HG02642 (cell line): ENCODE measurements at regions not wholly inside any gene's neighbourhood (a gene's known extent, or its start where the extent isn't known, plus 50 kb on each side); places are given as distances from the start of the nearest gene placed in this dataset.

Experiments
- ATAC-seq: cut with Tn5 transposase; IDR thresholded peaks from one replicate; pipeline ENCODE4 v1.9.1; 2021; ENCODE audit warnings: mild to moderate bottlenecking; ENCODE audit not compliant: unreplicated experiment, poor library complexity

GRCh38 chr2:181114021-181114420 lies 133.6 kb downstream of the UBE2E3 start:
- no peak for ATAC-seq

GRCh38 chr2:181116261-181116660 lies 135.9 kb downstream of the UBE2E3 start:
- ATAC-seq, result no peak

- no peak for ATAC-seq
Measured at GRCh38 chr2:181117206-181117925, 137.0 kb downstream of the UBE2E3 start.

- no peak for ATAC-seq
Measured at GRCh38 chr2:181120625-181121024, 140.2 kb downstream of the UBE2E3 start.

GRCh38 chr2:181121996-181122395 lies 141.6 kb downstream of the UBE2E3 start:
- ATAC-seq, result no peak

GRCh38 chr2:181122601-181123000 lies 142.2 kb downstream of the UBE2E3 start:
- no peak for ATAC-seq

GRCh38 chr2:181123798-181124231 lies 143.4 kb downstream of the UBE2E3 start:
- ATAC-seq, result peak; percentile 90

GRCh38 chr2:181124497-181124896 lies 144.1 kb downstream of the UBE2E3 start:
- ATAC-seq, result no peak

- ATAC-seq, result no peak
Measured at GRCh38 chr2:181125359-181125758, 145.0 kb downstream of the UBE2E3 start.

GRCh38 chr2:181126311-181126868 lies 146.0 kb downstream of the UBE2E3 start:
- no peak for ATAC-seq

GRCh38 chr2:181128199-181128598 lies 147.8 kb downstream of the UBE2E3 start:
- peak; percentile 75 for ATAC-seq

GRCh38 chr2:181129364-181130056 lies 149.1 kb downstream of the UBE2E3 start:
- ATAC-seq, result no peak

- no peak for ATAC-seq
Measured at GRCh38 chr2:181130686-181131085, 150.3 kb downstream of the UBE2E3 start.

- no peak for ATAC-seq
Measured at GRCh38 chr2:181131584-181131983, 151.2 kb downstream of the UBE2E3 start.

- no peak for ATAC-seq
Measured at GRCh38 chr2:181138816-181139215, 158.4 kb downstream of the UBE2E3 start.

- no peak for ATAC-seq
Measured at GRCh38 chr2:181139831-181140230, 159.4 kb downstream of the UBE2E3 start.

GRCh38 chr2:181140414-181140813 lies 160.0 kb downstream of the UBE2E3 start:
- no peak for ATAC-seq

- no peak for ATAC-seq
Measured at GRCh38 chr2:181140928-181141327, 160.5 kb downstream of the UBE2E3 start.

- no peak for ATAC-seq
Measured at GRCh38 chr2:181141676-181142075, 161.3 kb downstream of the UBE2E3 start.

- no peak for ATAC-seq
Measured at GRCh38 chr2:181142514-181142913, 162.1 kb downstream of the UBE2E3 start.

GRCh38 chr2:181143790-181144300 lies 163.4 kb downstream of the UBE2E3 start:
- no peak for ATAC-seq
